Hepatocyte (in vitro differentiated cells): ENCODE measurements at regions not wholly inside any gene's neighbourhood (a gene's known extent, or its start where the extent isn't known, plus 50 kb on each side); places are given as distances from the start of the nearest gene placed in this dataset.
A peak's percentile ranks its signal among the peaks of the same experiment; 100 is the strongest.

Experiments
- DNase-seq: peaks from one replicate; pipeline ENCODE4 v3.0.0-alpha.2; 2016; ENCODE audit warnings: low spot score
- H2AFZ ChIP-seq: fragments of 200-600 bp; sonication (generic); 2 replicates; pipeline ENCODE4 v1.6.0; 2016; ENCODE audit warnings: antibody characterized with exemption, mild to moderate bottlenecking
- H3K27ac ChIP-seq: fragments of 200-600 bp; sonication (generic); 2 replicates; pipeline ENCODE4 v1.5.1; 2016; ENCODE audit warnings: mild to moderate bottlenecking
- H3K27me3 ChIP-seq: fragments of 200-600 bp; sonication (generic); 2 replicates; pipeline ENCODE4 v1.6.1; 2016
- H3K36me3 ChIP-seq: fragments of 200-600 bp; sonication (generic); replicated peaks from 2 replicates; pipeline ENCODE4 v1.5.1; 2016; ENCODE audit warnings: low read depth; ENCODE audit not compliant: insufficient read depth
- H3K4me1 ChIP-seq: fragments of 200-600 bp; sonication (generic); 2 replicates; pipeline ENCODE4 v1.5.1; 2016; ENCODE audit warnings: mild to moderate bottlenecking, moderate library complexity; ENCODE audit not compliant: insufficient read depth
- H3K4me2 ChIP-seq: fragments of 200-600 bp; sonication (generic); 2 replicates; pipeline ENCODE4 v1.6.0; 2016
- H3K4me3 ChIP-seq: fragments of 200-600 bp; sonication (generic); 2 replicates; pipeline ENCODE4 v1.5.1; 2016; ENCODE audit warnings: mild to moderate bottlenecking
- H3K79me2 ChIP-seq: fragments of 200-600 bp; sonication (generic); 2 replicates; pipeline ENCODE4 v1.6.0; 2017; ENCODE audit warnings: mild to moderate bottlenecking
- H3K9me2 ChIP-seq: fragments of 200-600 bp; sonication (generic); replicated peaks from 2 replicates; pipeline ENCODE4 v1.6.0; 2017; ENCODE audit warnings: mild to moderate bottlenecking; ENCODE audit not compliant: insufficient read depth
- H3K9me3 ChIP-seq: fragments of 200-600 bp; sonication (generic); 2 replicates; pipeline ENCODE4 v1.5.1; 2016; ENCODE audit warnings: low read depth, mild to moderate bottlenecking
- H4K20me1 ChIP-seq: fragments of 200-600 bp; sonication (generic); 2 replicates; pipeline ENCODE4 v1.6.0; 2016; ENCODE audit warnings: mild to moderate bottlenecking; ENCODE audit not compliant: insufficient read depth, poor library complexity, severe bottlenecking
- CTCF ChIP-seq: fragments of 200-600 bp; sonication (generic); IDR thresholded peaks from 2 replicates; pipeline ENCODE4 v1.5.1; 2016; ENCODE audit warnings: antibody characterized with exemption, mild to moderate bottlenecking; ENCODE audit not compliant: poor library complexity
- EZH2 ChIP-seq: fragments of 200-600 bp; sonication (generic); IDR thresholded peaks from 2 replicates; pipeline ENCODE4 v1.6.1; 2016; ENCODE audit warnings: antibody characterized with exemption, mild to moderate bottlenecking, borderline replicate concordance
- EZH2phosphoT487 ChIP-seq: fragments of 200-600 bp; sonication (generic); IDR thresholded peaks from one replicate; pipeline ENCODE4 v1.6.1; 2018; ENCODE audit warnings: antibody characterized with exemption, mild to moderate bottlenecking, low read depth, moderate library complexity; ENCODE audit not compliant: unreplicated experiment, severe bottlenecking
- WGBS: methylation state at CpG from one replicate; pipeline ENCODE4 v1.1.6; 2016; ENCODE audit warnings: low lambda C conversion rate; ENCODE audit errors: missing lambda C conversion rate; 5-methylcytosine and 5-hydroxymethylcytosine counted together

GRCh38 chr12:75728826-75729225, 217.4 kb upstream of the KRR1 start:
- no peak overlapping the region for H3K4me3 ChIP-seq
- H4K20me1 ChIP-seq: no peaks in the 10 kb centered on the region
- H3K79me2 ChIP-seq: no peaks in the 10 kb centered on the region
- no peaks in the 10 kb centered on the region for H3K9me3 ChIP-seq
- H3K36me3 ChIP-seq: no peaks in the 10 kb centered on the region
- no peaks in the 10 kb centered on the region for H3K4me1 ChIP-seq
- H3K27ac ChIP-seq: no peak overlapping the region
- H3K4me2 ChIP-seq: no peak overlapping the region
- TF ChIP-seq EZH2 (no peak), CTCF (no peak), EZH2phosphoT487 (no peak)
- 100% methylated on average over 1 of the region's 1 CpG for WGBS
- H3K27me3 ChIP-seq: no peaks in the 10 kb centered on the region
- H2AFZ ChIP-seq: no peak overlapping the region
- no peaks in the 10 kb centered on the region for H3K9me2 ChIP-seq
- DNase-seq: no peak

- DNase-seq: no peak
- Histone ChIP-seq H4K20me1 (no peaks in the 10 kb centered on the region), H3K4me2 (no peak overlapping the region), H3K9me2 (no peaks in the 10 kb centered on the region), H3K4me1 (peaks cover under 1% of the 10 kb centered on the region), H3K9me3 (no peaks in the 10 kb centered on the region), H3K79me2 (no peaks in the 10 kb centered on the region), H3K27me3 (no peaks in the 10 kb centered on the region), H3K36me3 (no peaks in the 10 kb centered on the region), H3K4me3 (no peak overlapping the region), H2AFZ (no peak overlapping the region), H3K27ac (no peak overlapping the region)
- TF ChIP-seq EZH2phosphoT487 (no peak), EZH2 (no peak), CTCF (no peak)
- WGBS: 72% methylated on average over 2 of the region's 2 CpGs
These were observed 216.2 kb upstream of the KRR1 start for GRCh38 chr12:75727577-75727976.

GRCh38 chr12:75725521-75726111, 214.2 kb upstream of the KRR1 start:
- no peaks in the 10 kb centered on the region for H4K20me1 ChIP-seq
- no peak overlapping the region for H2AFZ ChIP-seq
- no peak for TF ChIP-seq EZH2
- TF ChIP-seq CTCF: no peak
- no peak for TF ChIP-seq EZH2phosphoT487
- peak overlapping the region; percentile 43 for H3K27ac ChIP-seq
- no peaks in the 10 kb centered on the region for H3K27me3 ChIP-seq
- H3K79me2 ChIP-seq: no peaks in the 10 kb centered on the region
- H3K36me3 ChIP-seq: no peaks in the 10 kb centered on the region
- peaks cover 20% of the 10 kb centered on the region for H3K4me1 ChIP-seq
- no peak for DNase-seq
- no peaks in the 10 kb centered on the region for H3K9me2 ChIP-seq
- 24% methylated on average over 3 of the region's 3 CpGs for WGBS
- H3K4me3 ChIP-seq: no peak overlapping the region
- H3K9me3 ChIP-seq: no peaks in the 10 kb centered on the region
- H3K4me2 ChIP-seq: no peak overlapping the region

- 26% methylated on average over 5 of the region's 5 CpGs for WGBS
- no peaks in the 10 kb centered on the region for H3K9me3 ChIP-seq
These were observed 213.5 kb upstream of the KRR1 start for GRCh38 chr12:75724928-75725312.

More at GRCh38 chr12:75724928-75725312, 213.5 kb upstream of the KRR1 start:
- Histone ChIP-seq H3K79me2 (no peaks in the 10 kb centered on the region), H3K27ac (peak overlapping the region; percentile 43), H3K36me3 (no peaks in the 10 kb centered on the region), H3K4me2 (no peak overlapping the region), H4K20me1 (no peaks in the 10 kb centered on the region), H3K4me3 (no peak overlapping the region), H2AFZ (no peak overlapping the region), H3K9me2 (no peaks in the 10 kb centered on the region), H3K27me3 (no peaks in the 10 kb centered on the region), H3K4me1 (peaks cover 23% of the 10 kb centered on the region)
- DNase-seq: peak; percentile 50
- TF ChIP-seq EZH2phosphoT487 (no peak), EZH2 (no peak), CTCF (no peak)
